ENCODE measurements at regions not wholly inside any gene's neighbourhood (a gene's known extent, or its start where the extent isn't known, plus 50 kb on each side); places are given as distances from the start of the nearest gene placed in this dataset.

DNA sequence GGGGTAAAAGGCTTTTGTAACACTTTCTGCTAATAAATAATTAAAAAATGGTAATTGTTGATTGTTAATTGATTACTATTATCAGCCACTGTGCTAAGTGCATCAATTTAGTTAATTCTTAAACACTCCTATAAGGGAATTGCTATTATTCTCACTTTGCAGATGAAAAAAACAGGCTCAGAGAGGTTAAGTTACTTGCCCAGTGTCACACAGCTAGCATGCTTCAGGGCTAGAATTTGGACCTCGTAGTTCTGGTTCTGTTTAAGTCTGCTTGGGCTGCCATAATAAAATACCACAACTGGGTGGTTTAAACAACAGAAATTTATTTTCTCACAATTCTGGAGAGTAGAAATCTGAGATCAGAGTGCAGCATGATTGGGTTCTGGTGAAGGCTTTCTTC is 164.8 kb upstream of the TBX18 start:
- DNase-seq, result no peak
- 73 to 80% (median 75%) methylated on average over 1 of the region's 1 CpG for WGBS, 4 donors

DNA sequence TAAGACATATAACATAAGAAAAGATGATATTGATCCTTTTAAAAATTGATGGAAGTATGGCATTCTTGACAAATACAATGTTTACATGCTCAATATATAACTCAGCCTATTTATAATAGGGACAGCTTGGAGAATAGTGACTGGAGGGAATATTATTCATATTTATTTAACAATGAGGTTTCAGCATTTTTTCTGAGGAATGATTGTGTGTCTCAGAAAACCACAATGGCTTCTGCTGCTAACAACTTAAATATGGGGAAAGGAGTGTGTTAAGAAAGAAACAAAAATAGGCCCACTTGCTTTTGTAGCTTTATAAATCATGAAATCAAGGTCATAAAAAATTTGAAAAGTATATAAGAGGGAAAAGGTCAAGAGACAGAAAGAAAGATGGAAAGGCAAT is 163.2 kb upstream of the TBX18 start:
- no peaks in the 10 kb centered on the region for H3K27me3 ChIP-seq
- no peak overlapping the region for H3K4me3 ChIP-seq
- no peak for DNase-seq
- intact Hi-C loops (cut with DNase I), result no loop called here
- TF ChIP-seq, protein P1, sequence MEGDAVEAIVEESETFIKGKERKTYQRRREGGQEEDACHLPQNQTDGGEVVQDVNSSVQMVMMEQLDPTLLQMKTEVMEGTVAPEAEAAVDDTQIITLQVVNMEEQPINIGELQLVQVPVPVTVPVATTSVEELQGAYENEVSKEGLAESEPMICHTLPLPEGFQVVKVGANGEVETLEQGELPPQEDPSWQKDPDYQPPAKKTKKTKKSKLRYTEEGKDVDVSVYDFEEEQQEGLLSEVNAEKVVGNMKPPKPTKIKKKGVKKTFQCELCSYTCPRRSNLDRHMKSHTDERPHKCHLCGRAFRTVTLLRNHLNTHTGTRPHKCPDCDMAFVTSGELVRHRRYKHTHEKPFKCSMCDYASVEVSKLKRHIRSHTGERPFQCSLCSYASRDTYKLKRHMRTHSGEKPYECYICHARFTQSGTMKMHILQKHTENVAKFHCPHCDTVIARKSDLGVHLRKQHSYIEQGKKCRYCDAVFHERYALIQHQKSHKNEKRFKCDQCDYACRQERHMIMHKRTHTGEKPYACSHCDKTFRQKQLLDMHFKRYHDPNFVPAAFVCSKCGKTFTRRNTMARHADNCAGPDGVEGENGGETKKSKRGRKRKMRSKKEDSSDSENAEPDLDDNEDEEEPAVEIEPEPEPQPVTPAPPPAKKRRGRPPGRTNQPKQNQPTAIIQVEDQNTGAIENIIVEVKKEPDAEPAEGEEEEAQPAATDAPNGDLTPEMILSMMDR (IDR thresholded peaks at IDR 0.05), result no peak
- no peak overlapping the region for H3K27ac ChIP-seq
- H3K36me3 ChIP-seq (replicated peaks in 1 of 2), result no peaks in the 10 kb centered on the region
- H3K4me1 ChIP-seq (replicated peaks in 1 of 2), result no peaks in the 10 kb centered on the region
- no peaks in the 10 kb centered on the region for H3K9me3 ChIP-seq (replicated peaks in 1 of 3)

More for the DNA sequence above, 164.8 kb upstream of the TBX18 start:
- no peak overlapping the region for H3K27ac ChIP-seq
- no peaks in the 10 kb centered on the region for H3K36me3 ChIP-seq (replicated peaks in 1 of 2)
- no peak for TF ChIP-seq POLR2A (IDR thresholded peaks at IDR 0.05)
- TF ChIP-seq, protein P1 (IDR thresholded peaks at IDR 0.05), result no peak
- H3K4me1 ChIP-seq (replicated peaks in 1 of 2), result no peaks in the 10 kb centered on the region
- intact Hi-C loops (cut with DNase I), result no loop called here
- H3K27me3 ChIP-seq, result no peaks in the 10 kb centered on the region
- H3K4me3 ChIP-seq, result no peak overlapping the region
- no peaks in the 10 kb centered on the region for H3K9me3 ChIP-seq (replicated peaks in 1 of 3)

DNA sequence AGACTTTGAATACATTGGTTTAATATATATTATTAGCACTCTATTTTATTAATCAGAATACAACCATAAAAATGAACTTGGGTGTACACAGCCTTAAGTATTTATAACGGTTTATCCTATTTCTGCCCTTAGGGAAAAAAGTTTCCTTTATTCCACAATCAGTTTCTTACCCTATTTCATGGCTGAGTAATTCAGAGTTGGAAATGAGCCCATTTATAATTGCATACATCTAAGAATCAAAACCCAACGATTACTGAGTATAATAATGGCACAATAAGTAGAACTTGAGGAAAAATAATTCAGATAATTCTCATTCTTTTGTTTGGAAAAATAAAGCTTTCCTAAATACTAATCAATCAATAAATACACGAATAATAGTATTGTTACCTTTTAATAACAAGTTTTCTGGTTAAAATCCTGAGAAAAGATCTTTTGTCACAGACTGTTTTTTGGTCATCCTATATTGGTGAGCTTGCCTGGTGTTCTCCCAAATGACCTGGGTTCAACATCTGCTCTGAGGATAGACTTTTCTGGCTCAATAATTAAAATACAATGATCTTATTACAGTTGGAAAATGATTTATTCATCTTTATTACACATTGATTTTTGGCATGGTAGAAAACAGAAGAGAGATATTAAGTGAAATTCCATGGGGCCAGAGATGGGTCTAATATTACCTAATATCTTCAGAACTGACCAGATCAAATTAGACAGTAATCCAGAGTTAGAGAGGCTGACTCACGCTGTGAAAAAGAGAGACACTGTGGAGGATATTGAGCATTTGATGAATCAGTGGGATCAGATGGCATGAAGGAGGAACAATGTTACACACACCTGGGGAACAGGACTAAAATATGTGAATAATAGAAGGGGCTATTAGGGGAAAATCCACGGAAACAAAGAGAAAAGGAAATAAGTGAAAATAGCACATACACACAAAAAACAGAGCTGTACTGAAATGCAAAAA is 162.1 kb upstream of the TBX18 start:
- DNase-seq, result no peak
- intact Hi-C loops (cut with DNase I), result no loop called here
- 55 to 66% (median 63%) methylated on average over 5 of the region's 5 CpGs for WGBS, 4 donors
- H3K36me3 ChIP-seq (replicated peaks in 1 of 2), result no peaks in the 10 kb centered on the region
- TF ChIP-seq, protein P1 (IDR thresholded peaks at IDR 0.05), result no peak
- no peak for TF ChIP-seq POLR2A (IDR thresholded peaks at IDR 0.05)
- H3K27me3 ChIP-seq, result no peaks in the 10 kb centered on the region
- no peaks in the 10 kb centered on the region for H3K4me1 ChIP-seq (replicated peaks in 1 of 2)
- H3K27ac ChIP-seq, result no peak overlapping the region
- H3K9me3 ChIP-seq (replicated peaks in 1 of 3), result no peaks in the 10 kb centered on the region
- no peak overlapping the region for H3K4me3 ChIP-seq

DNA sequence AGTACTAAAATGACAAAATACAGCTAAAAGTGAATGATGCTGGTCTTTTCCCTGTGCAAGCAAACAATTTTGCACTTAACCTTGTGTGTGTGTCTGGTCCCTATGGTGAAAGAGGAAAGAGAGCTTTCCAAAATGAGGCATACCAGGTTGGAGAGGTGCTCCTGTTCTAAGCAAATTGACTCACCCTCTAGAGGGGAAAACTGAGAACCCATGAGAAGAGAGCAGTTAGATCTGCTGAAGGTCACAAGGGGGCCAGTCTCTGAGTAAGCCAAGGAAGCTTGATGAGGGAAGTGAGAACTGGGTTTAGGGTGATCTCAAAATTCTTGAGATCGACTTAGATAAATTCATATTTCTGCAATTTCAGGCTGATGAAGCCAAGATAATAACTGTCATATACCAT is 157.5 kb upstream of the TBX18 start:
- Histone ChIP-seq H3K4me1 (replicated peaks in 1 of 2) (no peaks in the 10 kb centered on the region), H3K9me3 (replicated peaks in 1 of 3) (no peaks in the 10 kb centered on the region), H3K27me3 (no peaks in the 10 kb centered on the region), H3K36me3 (replicated peaks in 1 of 2) (no peaks in the 10 kb centered on the region), H3K4me3 (no peak overlapping the region), H3K27ac (no peak overlapping the region)
- 67 to 83% (median 73%) methylated on average over 1 of the region's 1 CpG for whole genome bisulfite sequencing, 4 donors
- intact Hi-C loops (cut with DNase I), result no loop called here
- no peak for TF ChIP-seq POLR2A (IDR thresholded peaks at IDR 0.05)
- TF ChIP-seq, protein P1 (IDR thresholded peaks at IDR 0.05), result no peak
- no peak for DNase-seq
